HFFc6 (cell line): ENCODE measurements at regions not wholly inside any gene's neighbourhood (a gene's known extent, or its start where the extent isn't known, plus 50 kb on each side); places are given as distances from the start of the nearest gene placed in this dataset.
"Not testable (repeated sequence)": the region's sequence is repeated elsewhere in the genome, so short reads cannot be mapped to it uniquely, and the experiment has no call there.

Experiments used
- DNase-seq: peaks from one replicate; pipeline ENCODE4 v3.0.0-alpha.2; 2018
- H3K27ac Mint-ChIP-seq: 2 replicates; pipeline ENCODE4 v1.8.0; 2020; ENCODE audit warnings: mild to moderate bottlenecking, mixed read lengths
- H3K27me3 Mint-ChIP-seq: 2 replicates; pipeline ENCODE4 v1.8.0; 2021; ENCODE audit warnings: mild to moderate bottlenecking, moderate library complexity, mixed read lengths; ENCODE audit not compliant: insufficient read depth
- H3K36me3 Mint-ChIP-seq: 2 replicates; pipeline ENCODE4 v1.8.0; 2021; ENCODE audit warnings: low read depth, mixed read lengths
- H3K4me1 Mint-ChIP-seq: 2 replicates; pipeline ENCODE4 v1.8.0; 2020; ENCODE audit warnings: low read depth, mixed read lengths
- H3K4me3 Mint-ChIP-seq: 2 replicates; pipeline ENCODE4 v1.8.0; 2020; ENCODE audit warnings: mild to moderate bottlenecking, moderate library complexity, mixed read lengths
- H3K9me3 Mint-ChIP-seq: 2 replicates; pipeline ENCODE4 v1.8.0; 2020; ENCODE audit warnings: mild to moderate bottlenecking, mixed read lengths
- TF ChIP-seq, protein P1 (sequence below): fragments of 200-600 bp; sonication (generic); IDR thresholded peaks from 2 replicates; pipeline ENCODE4 v1.5.0; 2021; ENCODE audit warnings: antibody characterized with exemption, mild to moderate bottlenecking

- no peak for DNase-seq
- Mint-ChIP-seq H3K27ac (no peak overlapping the region; the same call in 1 of the 2 replicates), H3K4me1 (peaks cover 12% of the 10 kb centered on the region), H3K27me3 (no peaks in the 10 kb centered on the region), H3K9me3 (no peaks in the 10 kb centered on the region), H3K36me3 (no peaks in the 10 kb centered on the region), H3K4me3 (0 out of 2 replicates have a peak overlapping the region, but pooled peaks have one; percentile 5)
- TF ChIP-seq, protein P1, sequence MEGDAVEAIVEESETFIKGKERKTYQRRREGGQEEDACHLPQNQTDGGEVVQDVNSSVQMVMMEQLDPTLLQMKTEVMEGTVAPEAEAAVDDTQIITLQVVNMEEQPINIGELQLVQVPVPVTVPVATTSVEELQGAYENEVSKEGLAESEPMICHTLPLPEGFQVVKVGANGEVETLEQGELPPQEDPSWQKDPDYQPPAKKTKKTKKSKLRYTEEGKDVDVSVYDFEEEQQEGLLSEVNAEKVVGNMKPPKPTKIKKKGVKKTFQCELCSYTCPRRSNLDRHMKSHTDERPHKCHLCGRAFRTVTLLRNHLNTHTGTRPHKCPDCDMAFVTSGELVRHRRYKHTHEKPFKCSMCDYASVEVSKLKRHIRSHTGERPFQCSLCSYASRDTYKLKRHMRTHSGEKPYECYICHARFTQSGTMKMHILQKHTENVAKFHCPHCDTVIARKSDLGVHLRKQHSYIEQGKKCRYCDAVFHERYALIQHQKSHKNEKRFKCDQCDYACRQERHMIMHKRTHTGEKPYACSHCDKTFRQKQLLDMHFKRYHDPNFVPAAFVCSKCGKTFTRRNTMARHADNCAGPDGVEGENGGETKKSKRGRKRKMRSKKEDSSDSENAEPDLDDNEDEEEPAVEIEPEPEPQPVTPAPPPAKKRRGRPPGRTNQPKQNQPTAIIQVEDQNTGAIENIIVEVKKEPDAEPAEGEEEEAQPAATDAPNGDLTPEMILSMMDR: no peak
Observed at GRCh38 chrX:109782994-109783700, 50.1 kb upstream of the ACSL4 start.

GRCh38 chrX:109783701-109784079, 50.6 kb upstream of the ACSL4 start:
- Mint-ChIP-seq H3K9me3 (no peaks in the 10 kb centered on the region), H3K36me3 (no peaks in the 10 kb centered on the region), H3K4me1 (peaks cover 12% of the 10 kb centered on the region), H3K4me3 (no peak overlapping the region), H3K27ac (no peak overlapping the region), H3K27me3 (no peaks in the 10 kb centered on the region)
- TF ChIP-seq, protein P1: no peak
- DNase-seq: no peak

DNA sequence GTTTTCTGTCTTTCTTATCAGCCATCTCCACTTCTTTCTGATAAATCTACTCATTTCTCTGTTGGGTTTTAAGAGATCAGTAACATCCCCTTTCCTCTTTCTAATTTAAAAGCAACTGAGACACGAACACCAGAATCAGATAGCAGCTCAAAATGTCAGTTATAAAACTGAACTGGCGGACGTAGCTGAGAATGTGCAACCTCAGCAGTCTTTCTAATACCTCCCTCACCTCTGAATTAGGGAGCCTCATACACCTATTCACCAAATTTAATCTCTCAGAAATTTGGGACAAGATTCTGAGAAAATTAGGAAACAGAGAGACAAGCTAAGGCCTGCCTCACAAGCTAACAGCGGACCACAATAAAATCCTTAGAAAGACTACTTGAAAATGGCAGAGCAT, 52.0 kb upstream of the ACSL4 start:
- no peaks in the 10 kb centered on the region for H3K27me3 Mint-ChIP-seq
- TF ChIP-seq, protein P1: no peak
- no peak overlapping the region for H3K4me3 Mint-ChIP-seq
- no peaks in the 10 kb centered on the region for H3K9me3 Mint-ChIP-seq
- H3K27ac Mint-ChIP-seq: no peak overlapping the region
- DNase-seq: no peak
- peaks cover 12% of the 10 kb centered on the region for H3K4me1 Mint-ChIP-seq
- H3K36me3 Mint-ChIP-seq: no peaks in the 10 kb centered on the region

GRCh38 chrX:109790511-109790910, 57.5 kb upstream of the ACSL4 start:
- H3K9me3 Mint-ChIP-seq, H3K4me1 Mint-ChIP-seq, H3K27me3 Mint-ChIP-seq, H3K36me3 Mint-ChIP-seq, DNase-seq, H3K4me3 Mint-ChIP-seq, H3K27ac Mint-ChIP-seq: not testable (repeated sequence)

DNA sequence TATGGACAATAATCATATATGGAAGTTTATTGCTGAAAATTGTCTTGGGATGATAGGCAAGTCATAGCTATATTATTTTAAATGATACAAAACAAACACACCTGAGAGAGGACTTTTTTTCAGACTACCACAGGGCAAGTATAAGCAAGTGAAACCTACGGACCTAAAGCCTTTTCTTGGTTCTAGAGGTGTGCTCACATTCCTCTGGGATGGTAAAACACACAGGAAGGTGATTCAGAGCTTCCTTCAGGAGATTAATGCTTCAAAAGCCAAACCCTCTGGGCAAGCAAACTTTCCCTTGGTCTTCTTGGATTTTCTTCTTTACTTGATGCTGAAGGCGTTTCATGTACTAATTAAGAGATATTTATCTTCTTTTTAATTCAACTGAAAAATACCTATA, 60.1 kb upstream of the ACSL4 start:
- H3K4me1 Mint-ChIP-seq: peaks cover 7% of the 10 kb centered on the region; the same call in 1 of the 2 replicates
- no peaks in the 10 kb centered on the region for H3K9me3 Mint-ChIP-seq
- no peak overlapping the region for H3K27ac Mint-ChIP-seq
- no peaks in the 10 kb centered on the region for H3K36me3 Mint-ChIP-seq
- H3K27me3 Mint-ChIP-seq: peaks cover 2% of the 10 kb centered on the region
- no peak for DNase-seq
- TF ChIP-seq, protein P1: no peak
- H3K4me3 Mint-ChIP-seq: no peak overlapping the region

DNA sequence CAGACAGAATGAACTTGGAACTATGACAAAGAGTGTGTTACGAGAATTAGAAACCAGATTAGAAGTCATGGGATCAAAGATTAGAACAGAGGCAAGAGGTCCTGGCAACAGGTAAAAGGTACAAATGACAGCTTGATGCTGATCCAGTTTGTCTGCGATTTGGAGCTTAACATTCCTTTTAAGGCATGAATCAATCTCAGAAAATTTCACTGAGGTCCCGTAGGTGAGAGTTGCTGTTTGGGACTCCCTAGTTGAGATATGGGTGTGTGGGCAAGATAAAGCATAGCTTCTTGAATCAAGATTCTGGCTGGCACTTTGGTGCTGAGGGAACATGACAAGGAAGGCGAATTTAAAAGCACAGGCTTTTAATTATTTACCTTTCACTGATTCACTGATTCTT, 62.6 kb upstream of the ACSL4 start:
- DNase-seq: no peak
- H3K9me3 Mint-ChIP-seq: no peaks in the 10 kb centered on the region
- peaks cover 2% of the 10 kb centered on the region for H3K27me3 Mint-ChIP-seq
- no peak overlapping the region for H3K27ac Mint-ChIP-seq
- peaks cover 7% of the 10 kb centered on the region; the same call in 1 of the 2 replicates for H3K4me1 Mint-ChIP-seq
- H3K4me3 Mint-ChIP-seq: no peak overlapping the region
- TF ChIP-seq, protein P1: no peak
- no peaks in the 10 kb centered on the region for H3K36me3 Mint-ChIP-seq
